H9 (cell line): ENCODE measurements at regions not wholly inside any gene's neighbourhood (a gene's known extent, or its start where the extent isn't known, plus 50 kb on each side); places are given as distances from the start of the nearest gene placed in this dataset.

Source experiments
- DNase-seq: peaks from one replicate; pipeline ENCODE4 v3.0.0-alpha.2; 2017
- H2AFZ ChIP-seq: one replicate; pipeline ENCODE4 v1.6.1; 2013; ENCODE audit warnings: mild to moderate bottlenecking, low read length, control low read depth, moderate library complexity
- H2AK5ac ChIP-seq: 2 replicates; pipeline ENCODE4 v1.6.1; 2013; ENCODE audit warnings: low read length, control low read depth, mixed read lengths; ENCODE audit not compliant: insufficient read length
- H2BK120ac ChIP-seq: one replicate; pipeline ENCODE4 v1.6.1; 2013; ENCODE audit warnings: low read depth, mild to moderate bottlenecking, low read length, control low read depth, inconsistent platforms; ENCODE audit not compliant: poor library complexity, severe bottlenecking
- H2BK12ac ChIP-seq: 2 replicates; pipeline ENCODE4 v1.6.1; 2013; ENCODE audit warnings: low read length, control low read depth, mixed read lengths, low read depth; ENCODE audit not compliant: insufficient read length
- H2BK15ac ChIP-seq: 2 replicates; pipeline ENCODE4 v1.6.1; 2013; ENCODE audit warnings: low read depth, low read length, control low read depth
- H2BK20ac ChIP-seq: one replicate; pipeline ENCODE4 v1.6.1; 2013; ENCODE audit warnings: low read depth, mild to moderate bottlenecking, low read length, control low read depth, inconsistent platforms; ENCODE audit not compliant: poor library complexity, severe bottlenecking
- H2BK5ac ChIP-seq: 2 replicates; pipeline ENCODE4 v1.6.1; 2013; ENCODE audit warnings: low read length, control low read depth, mixed read lengths; ENCODE audit not compliant: insufficient read length
- H3K14ac ChIP-seq: 2 replicates; pipeline ENCODE4 v1.6.1; 2013; ENCODE audit warnings: low read length, control low read depth; ENCODE audit not compliant: insufficient read depth
- H3K18ac ChIP-seq: 2 replicates; pipeline ENCODE4 v1.6.1; 2013; ENCODE audit warnings: low read depth, mild to moderate bottlenecking, mixed read lengths, low read length, control low read depth; ENCODE audit not compliant: insufficient read length
- H3K23ac ChIP-seq: 2 replicates; pipeline ENCODE4 v1.6.1; 2013; ENCODE audit warnings: low read length, control low read depth, mixed read lengths, low read depth; ENCODE audit not compliant: insufficient read length
- H3K23me2 ChIP-seq: 2 replicates; pipeline ENCODE4 v1.6.1; 2013; ENCODE audit warnings: low read depth, mild to moderate bottlenecking, mixed read lengths, low read length, control low read depth; ENCODE audit not compliant: insufficient read length, poor library complexity, severe bottlenecking
- H3K27ac ChIP-seq: 2 replicates; pipeline ENCODE4 v1.5.1; 2013; ENCODE audit warnings: low read length, control low read depth, mixed read lengths, low read depth; ENCODE audit not compliant: insufficient read length
- H3K27me3 ChIP-seq: 2 replicates; pipeline ENCODE4 v1.6.1; 2013; ENCODE audit warnings: low read length, control low read depth, inconsistent platforms; ENCODE audit not compliant: insufficient read depth
- H3K4ac ChIP-seq: 2 replicates; pipeline ENCODE4 v1.6.1; 2013; ENCODE audit warnings: low read depth, mild to moderate bottlenecking, control low read depth, inconsistent platforms, low read length, moderate library complexity
- H3K4me1 ChIP-seq: 2 replicates; pipeline ENCODE4 v1.6.1; 2013; ENCODE audit warnings: low read length, control low read depth, inconsistent platforms; ENCODE audit not compliant: insufficient read depth
- H3K4me2 ChIP-seq: 2 replicates; pipeline ENCODE4 v1.6.1; 2013; ENCODE audit warnings: low read length, control low read depth, mixed read lengths; ENCODE audit not compliant: insufficient read length, insufficient read depth
- H3K56ac ChIP-seq: 2 replicates; pipeline ENCODE4 v1.6.1; 2013; ENCODE audit warnings: low read depth, mild to moderate bottlenecking, mixed read lengths, low read length, control low read depth; ENCODE audit not compliant: insufficient read length
- H3K79me1 ChIP-seq: 2 replicates; pipeline ENCODE4 v1.6.1; 2013; ENCODE audit warnings: low read depth, mild to moderate bottlenecking, moderate library complexity, low read length, control low read depth, inconsistent platforms; ENCODE audit not compliant: insufficient read depth, poor library complexity, severe bottlenecking
- H3K79me2 ChIP-seq: 2 replicates; pipeline ENCODE4 v1.6.1; 2013; ENCODE audit warnings: low read length, control low read depth, inconsistent platforms; ENCODE audit not compliant: insufficient read depth
- H3K9ac ChIP-seq: 2 replicates; pipeline ENCODE4 v1.6.1; 2013; ENCODE audit warnings: low read length, control low read depth, mixed read lengths; ENCODE audit not compliant: insufficient read length; ENCODE audit errors: extremely low read depth
- H3K9me3 ChIP-seq: one replicate; pipeline ENCODE4 v1.6.1; 2013; ENCODE audit warnings: low read depth, low read length, inconsistent platforms; ENCODE audit not compliant: control insufficient read depth
- H3T11ph ChIP-seq: one replicate; pipeline ENCODE4 v1.6.1; 2013; ENCODE audit warnings: mild to moderate bottlenecking, low read length, control low read depth, inconsistent platforms
- H4K20me1 ChIP-seq: one replicate; pipeline ENCODE4 v1.6.1; 2013; ENCODE audit not compliant: control insufficient read depth, insufficient read length, insufficient read depth
- H4K5ac ChIP-seq: 2 replicates; pipeline ENCODE4 v1.6.1; 2013; ENCODE audit warnings: low read depth, mild to moderate bottlenecking, mixed read lengths, low read length, control low read depth; ENCODE audit not compliant: insufficient read length
- H4K8ac ChIP-seq: replicated peaks from 2 replicates; pipeline ENCODE4 v1.6.1; 2013; ENCODE audit warnings: low read length, control low read depth, mixed read lengths, low read depth; ENCODE audit not compliant: insufficient read length
- H4K91ac ChIP-seq: 2 replicates; pipeline ENCODE4 v1.6.1; 2013; ENCODE audit warnings: low read depth, mild to moderate bottlenecking, moderate library complexity, mixed read lengths, low read length, control low read depth; ENCODE audit not compliant: insufficient read length
- H3K27ac Mint-ChIP-seq, 3 experiments: 2 replicates in 2 of 3; 3 replicates in 1 of 3; pipeline ENCODE4 v1.8.0; 2020 to 2021; ENCODE audit warnings: mixed read lengths in 3 of 3, mild to moderate bottlenecking in 1 of 3, moderate library complexity in 1 of 3
- H3K27me3 Mint-ChIP-seq: 2 replicates; pipeline ENCODE4 v1.8.0; 2021; ENCODE audit warnings: low read depth, mild to moderate bottlenecking, moderate library complexity, mixed read lengths
- H3K36me3 Mint-ChIP-seq, 3 experiments: 2 replicates in 2 of 3; 3 replicates in 1 of 3; pipeline ENCODE4 v1.8.0; 2020 to 2021; ENCODE audit warnings: low read depth in 3 of 3, mixed read lengths in 3 of 3; ENCODE audit not compliant: insufficient read depth in 1 of 3
- H3K4me1 Mint-ChIP-seq, 2 experiments: 2 replicates each; pipeline ENCODE4 v1.8.0; 2020; ENCODE audit warnings: mixed read lengths in 2 of 2
- H3K4me3 Mint-ChIP-seq, 2 experiments: 2 replicates in 1 of 2; 3 replicates in 1 of 2; pipeline ENCODE4 v1.8.0; 2020 to 2021; ENCODE audit warnings: mild to moderate bottlenecking in 2 of 2, mixed read lengths in 2 of 2, moderate library complexity in 1 of 2
- H3K9me3 Mint-ChIP-seq, 2 experiments: 2 replicates in 1 of 2; 3 replicates in 1 of 2; pipeline ENCODE4 v1.8.0; 2020; ENCODE audit warnings: mild to moderate bottlenecking in 2 of 2, mixed read lengths in 2 of 2, moderate library complexity in 1 of 2
- WGBS: extraction: QIAGEN DNeasy Blood & Tissue Kit; methylation state at CpG from one replicate; pipeline ENCODE4 v1.1.7; 2013; ENCODE audit warnings: missing lambda C conversion rate, low lambda C conversion rate, mixed read lengths; ENCODE audit not compliant: insufficient read length; ENCODE audit errors: extremely low coverage; 5-methylcytosine and 5-hydroxymethylcytosine counted together
- TF ChIP-seq, protein P1 (sequence below): fragments of 200-600 bp; sonication (generic); conservative IDR thresholded peaks from 3 replicates; pipeline ENCODE4 v1.8.0; 2021; ENCODE audit warnings: antibody characterized with exemption, mild to moderate bottlenecking

DNA sequence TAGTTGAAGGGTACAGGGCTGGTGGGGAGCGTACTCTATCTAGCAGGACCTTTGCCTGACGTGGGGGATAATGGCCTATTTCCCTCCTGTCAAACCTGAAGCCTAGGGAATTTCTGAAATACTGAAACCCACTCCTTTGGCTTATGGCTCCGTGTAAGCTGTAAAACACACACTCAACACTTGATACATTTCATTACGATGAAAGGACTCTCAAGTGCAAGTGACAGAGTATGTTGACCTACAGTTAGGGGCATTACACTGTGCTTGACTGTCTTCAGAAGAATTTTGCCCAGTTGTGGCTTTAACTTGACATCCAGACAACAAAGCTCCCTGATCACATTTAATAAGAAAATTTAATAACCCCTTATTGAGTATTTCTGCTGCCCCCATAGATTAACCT is 194.3 kb downstream of the BAMBI start:
- Histone ChIP-seq H3K79me1 (no peaks in the 10 kb centered on the region), H3K4me2 (no peak overlapping the region), H2BK120ac (no peak overlapping the region), H2BK5ac (no peak overlapping the region), H2BK20ac (no peak overlapping the region), H3K4ac (no peak overlapping the region), H3K79me2 (no peaks in the 10 kb centered on the region), H3K4me1 (no peaks in the 10 kb centered on the region), H2BK15ac (no peak overlapping the region), H3K9me3 (no peaks in the 10 kb centered on the region), H3K23me2 (no peaks in the 10 kb centered on the region), H4K91ac (no peak overlapping the region), H3K27me3 (no peaks in the 10 kb centered on the region), H2BK12ac (no peak overlapping the region), H3K18ac (no peak overlapping the region), H4K20me1 (no peaks in the 10 kb centered on the region), H3K9ac (no peak overlapping the region), H3K14ac (no peak overlapping the region), H3K56ac (no peak overlapping the region), H3K27ac (no peak overlapping the region), H4K8ac (no peak overlapping the region), H4K5ac (no peak overlapping the region), H3K23ac (no peak overlapping the region), H2AFZ (no peak overlapping the region), H3T11ph (no peak overlapping the region), H2AK5ac (no peak overlapping the region)
- no peak overlapping the region for H3K27ac Mint-ChIP-seq
- DNase-seq: no peak
- no peak overlapping the region for H3K4me3 Mint-ChIP-seq
- no CpG with 5 or more reads among the region's 4 CpGs for WGBS
- H3K27me3 Mint-ChIP-seq: no peaks in the 10 kb centered on the region
- TF ChIP-seq, protein P1, sequence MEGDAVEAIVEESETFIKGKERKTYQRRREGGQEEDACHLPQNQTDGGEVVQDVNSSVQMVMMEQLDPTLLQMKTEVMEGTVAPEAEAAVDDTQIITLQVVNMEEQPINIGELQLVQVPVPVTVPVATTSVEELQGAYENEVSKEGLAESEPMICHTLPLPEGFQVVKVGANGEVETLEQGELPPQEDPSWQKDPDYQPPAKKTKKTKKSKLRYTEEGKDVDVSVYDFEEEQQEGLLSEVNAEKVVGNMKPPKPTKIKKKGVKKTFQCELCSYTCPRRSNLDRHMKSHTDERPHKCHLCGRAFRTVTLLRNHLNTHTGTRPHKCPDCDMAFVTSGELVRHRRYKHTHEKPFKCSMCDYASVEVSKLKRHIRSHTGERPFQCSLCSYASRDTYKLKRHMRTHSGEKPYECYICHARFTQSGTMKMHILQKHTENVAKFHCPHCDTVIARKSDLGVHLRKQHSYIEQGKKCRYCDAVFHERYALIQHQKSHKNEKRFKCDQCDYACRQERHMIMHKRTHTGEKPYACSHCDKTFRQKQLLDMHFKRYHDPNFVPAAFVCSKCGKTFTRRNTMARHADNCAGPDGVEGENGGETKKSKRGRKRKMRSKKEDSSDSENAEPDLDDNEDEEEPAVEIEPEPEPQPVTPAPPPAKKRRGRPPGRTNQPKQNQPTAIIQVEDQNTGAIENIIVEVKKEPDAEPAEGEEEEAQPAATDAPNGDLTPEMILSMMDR: no peak
- no peaks in the 10 kb centered on the region; a peak in 1 of 5 replicates for H3K9me3 Mint-ChIP-seq
- H3K4me1 Mint-ChIP-seq: peaks cover 7 to 16% of the 10 kb centered on the region in 2 experiments
- peaks cover 0 to 4% (median 0%) of the 10 kb centered on the region in 3 experiments; a peak in 1 of 7 replicates for H3K36me3 Mint-ChIP-seq
